ENCODE measurements at regions not wholly inside any gene's neighbourhood (a gene's known extent, or its start where the extent isn't known, plus 50 kb on each side); places are given as distances from the start of the nearest gene placed in this dataset.

GRCh38 chr7:136336932-136337331 is 359.8 kb upstream of the MTPN start:
- TF ChIP-seq GATA2 (IDR thresholded peaks at IDR 0.05; ENCODE audit: low read depth, low read length) (no peak), GATA3 (IDR thresholded peaks at IDR 0.05; ENCODE audit: low read depth, low read length) (no peak)

Measured in SH-SY5Y (cell line).